GM12891 (cell line): ENCODE measurements at regions not wholly inside any gene's neighbourhood (a gene's known extent, or its start where the extent isn't known, plus 50 kb on each side); places are given as distances from the start of the nearest gene placed in this dataset.

ENCODE experiments used
- PAX5 ChIP-seq: IDR thresholded peaks from 2 replicates; pipeline ENCODE4 v1.6.1; 2011; ENCODE audit warnings: low read length, moderate library complexity, mild to moderate bottlenecking; ENCODE audit not compliant: insufficient read depth, severe bottlenecking
- POLR2A ChIP-seq: IDR thresholded peaks from 2 replicates; pipeline ENCODE4 v1.6.1; 2011; ENCODE audit warnings: low read depth, low read length, control low read depth
- POLR2AphosphoS5 ChIP-seq: IDR thresholded peaks from 2 replicates; pipeline ENCODE4 v1.6.1; 2011; ENCODE audit warnings: low read depth, low read length, control low read depth
- POU2F2 ChIP-seq: IDR thresholded peaks from 2 replicates; pipeline ENCODE4 v1.6.1; 2011; ENCODE audit warnings: low read depth, mild to moderate bottlenecking, control low read depth, low read length, moderate library complexity
- SPI1 ChIP-seq: IDR thresholded peaks from 2 replicates; pipeline ENCODE4 v1.6.1; 2011; ENCODE audit warnings: low read depth, low read length, control low read depth
- TAF1 ChIP-seq: IDR thresholded peaks from 2 replicates; pipeline ENCODE4 v1.6.1; 2011; ENCODE audit warnings: low read depth, low read length, control low read depth

DNA sequence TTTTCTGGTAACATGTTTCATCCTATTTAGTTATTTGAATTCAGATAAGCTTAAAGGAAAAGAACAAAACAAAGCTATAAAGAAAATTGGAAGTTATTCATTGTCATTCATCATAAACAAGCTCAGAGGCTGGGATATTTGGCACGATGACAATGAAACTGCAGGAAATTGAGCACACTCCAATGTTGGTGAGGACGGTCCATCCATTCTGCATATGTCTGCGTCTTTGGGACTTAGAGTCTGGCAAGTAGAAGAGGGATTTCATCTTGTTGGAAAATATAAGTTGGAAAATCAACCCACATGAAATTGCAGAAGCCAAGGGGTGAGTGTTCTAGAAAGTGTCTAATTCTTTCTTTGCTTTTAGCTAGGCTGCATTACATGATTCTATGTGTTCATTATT is 78.4 kb downstream of the HDGFL1 start:
- TF ChIP-seq POLR2A (no peak), POLR2AphosphoS5 (no peak), TAF1 (no peak), SPI1 (no peak), POU2F2 (no peak), PAX5 (no peak)
